ENCODE measurements at regions not wholly inside any gene's neighbourhood (a gene's known extent, or its start where the extent isn't known, plus 50 kb on each side); places are given as distances from the start of the nearest gene placed in this dataset.
A peak's percentile ranks its signal among the peaks of the same experiment; 100 is the strongest.

DNA sequence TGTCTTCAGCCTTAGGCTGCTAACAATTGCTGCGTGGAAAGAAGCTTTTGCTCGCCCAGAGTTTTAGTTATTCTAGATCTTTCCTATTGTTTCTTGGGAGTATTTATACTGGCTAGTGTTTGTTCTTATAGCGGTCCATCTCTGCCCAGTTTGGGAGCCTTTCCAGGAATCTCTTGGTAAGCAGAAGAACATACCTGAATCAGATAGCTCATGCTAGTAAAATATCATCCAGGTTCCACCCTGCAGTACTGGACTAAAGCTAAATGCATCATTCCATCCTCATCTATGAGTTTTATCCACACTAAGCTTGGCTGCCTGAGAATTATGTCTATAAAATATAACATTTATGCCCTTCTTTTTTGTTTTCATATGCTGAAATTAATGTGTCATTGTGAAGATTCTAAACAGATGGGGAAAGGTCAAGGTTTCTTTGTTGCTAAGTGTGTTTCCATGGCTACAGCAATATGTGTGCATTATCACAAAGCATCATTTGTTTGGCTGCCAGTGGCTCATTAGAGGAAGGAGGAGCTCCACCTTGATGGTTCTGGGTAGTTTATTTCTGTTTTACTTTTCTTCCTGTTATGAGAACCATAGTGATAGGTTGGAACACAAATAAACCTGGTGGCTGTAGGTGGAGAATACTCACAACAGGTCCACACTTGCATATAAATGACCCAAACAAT lies 182.8 kb downstream of the PIK3C3 start:
- DNase-seq (ENCODE audit: low read depth in 4 of 4, low spot score in 2 of 4): no peak

DNA sequence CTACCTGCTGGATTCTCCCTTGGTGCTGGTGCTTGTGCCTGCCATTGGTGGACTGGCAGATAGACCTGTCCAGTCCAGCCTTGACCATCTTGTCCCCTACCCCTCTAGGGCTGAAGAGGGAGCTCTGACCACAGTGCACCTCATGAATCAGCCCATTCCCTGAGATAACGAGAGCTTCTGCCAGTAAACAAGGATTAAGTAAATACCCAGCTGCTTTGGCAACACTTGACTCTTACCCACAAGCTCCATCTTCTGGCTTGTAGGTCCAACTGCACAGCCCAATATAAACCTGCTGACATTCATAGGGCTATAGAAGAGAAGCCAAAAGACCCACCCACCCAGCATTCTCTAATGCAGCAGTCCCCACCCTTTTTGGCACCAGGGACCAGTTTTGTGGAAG lies 186.4 kb downstream of the PIK3C3 start:
- no peak for DNase-seq (ENCODE audit: low read depth in 4 of 4, low spot score in 2 of 4)

DNA sequence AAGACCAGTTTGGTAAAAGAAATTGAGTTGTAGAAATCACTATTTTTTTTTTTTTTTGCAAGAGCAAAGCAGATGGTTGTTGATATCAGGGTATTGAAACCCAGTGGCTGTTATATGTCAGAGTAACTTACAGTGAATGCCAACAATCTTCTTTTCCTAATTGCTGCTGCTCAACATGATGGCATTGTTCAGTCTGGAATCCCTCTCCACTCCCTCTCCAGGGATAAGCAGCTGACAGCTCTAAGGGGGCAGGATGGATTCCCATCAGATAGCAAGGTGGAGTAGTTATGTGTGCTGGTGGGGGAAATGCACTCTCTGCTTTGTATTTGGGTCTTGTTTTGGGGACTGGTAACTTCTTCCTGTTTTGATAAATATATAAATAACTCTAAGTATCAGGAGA lies 200.0 kb downstream of the PIK3C3 start:
- no peak for DNase-seq (ENCODE audit: low read depth in 4 of 4, low spot score in 2 of 4)

DNA sequence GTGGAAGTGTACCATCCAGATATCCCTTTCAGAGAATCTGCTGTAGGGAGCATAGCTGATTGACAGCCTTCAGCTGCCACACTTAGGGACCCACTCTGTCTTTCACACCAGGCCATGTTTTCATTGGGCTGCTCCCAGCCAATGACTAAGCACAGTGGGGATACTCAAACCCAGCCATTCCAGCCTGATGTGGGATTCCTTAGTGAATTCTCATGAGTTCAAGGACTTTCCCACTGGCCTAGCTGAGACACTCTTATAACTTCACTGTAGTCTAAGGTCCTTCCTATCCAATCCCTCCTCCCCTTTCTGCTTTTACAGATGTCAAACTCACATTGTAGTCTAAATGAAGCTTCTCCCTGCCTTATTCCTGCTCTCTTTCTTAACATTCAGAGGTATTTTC lies 201.2 kb downstream of the PIK3C3 start:
- no peak for DNase-seq (ENCODE audit: low read depth in 4 of 4, low spot score in 2 of 4)

DNA sequence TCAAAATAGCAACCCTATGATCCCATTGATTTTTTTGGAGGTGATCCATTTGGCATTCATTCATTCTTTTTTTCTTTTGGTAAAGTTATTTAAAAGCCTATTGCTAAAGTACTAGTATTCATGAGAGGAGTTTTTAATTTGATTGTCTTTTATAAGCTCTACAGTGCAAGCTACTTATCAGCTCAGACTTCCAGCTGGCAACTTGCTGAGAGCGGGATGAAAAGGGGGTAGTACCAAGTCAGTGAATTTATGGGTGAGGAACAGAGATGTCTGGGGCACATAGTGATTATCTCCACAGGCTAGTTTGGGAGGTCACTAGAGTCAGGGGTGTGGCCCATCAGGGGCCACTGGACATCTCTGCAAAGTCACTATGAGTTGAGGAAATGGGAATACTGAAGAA lies 202.4 kb downstream of the PIK3C3 start:
- no peak for DNase-seq (ENCODE audit: low read depth in 4 of 4, low spot score in 2 of 4)

DNA sequence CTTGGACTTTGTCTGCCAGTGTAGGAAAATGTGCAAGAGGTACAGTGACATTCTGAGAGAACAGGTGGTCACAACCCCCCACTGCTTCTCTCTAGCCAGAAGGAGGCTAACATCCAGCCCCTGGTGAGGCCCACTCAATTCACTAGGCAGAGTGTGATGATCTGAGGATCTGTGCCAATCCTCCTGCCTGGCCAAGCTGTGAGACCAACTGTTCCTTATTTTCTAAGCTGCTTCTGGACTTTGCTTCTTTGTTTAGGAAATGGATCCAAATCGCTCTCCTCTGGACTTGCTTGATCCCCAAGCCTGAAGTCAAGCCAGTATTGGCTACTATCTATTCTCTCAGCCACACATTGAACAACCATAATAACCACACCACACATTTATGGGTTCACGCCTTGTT lies 202.8 kb downstream of the PIK3C3 start:
- no peak for DNase-seq (ENCODE audit: low read depth in 4 of 4, low spot score in 2 of 4)

DNA sequence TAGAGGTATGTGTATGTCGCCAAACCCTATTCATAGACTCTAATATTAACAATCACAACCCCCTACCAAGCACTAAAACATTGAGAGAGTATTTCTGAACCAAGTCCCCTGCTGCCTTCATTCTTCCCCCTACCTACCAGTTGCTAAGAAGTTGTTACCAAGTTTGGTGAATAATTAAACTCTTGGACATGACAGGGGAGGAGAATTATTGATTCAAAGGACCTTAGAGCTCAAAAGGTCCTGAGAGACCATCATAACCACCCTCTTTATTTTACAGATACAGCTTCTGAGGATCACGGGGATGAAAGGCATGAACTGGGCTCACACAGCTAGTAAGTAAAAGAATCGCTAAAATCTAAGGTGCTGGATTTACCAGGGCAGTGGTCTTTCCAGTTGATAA lies 204.1 kb downstream of the PIK3C3 start:
- no peak for DNase-seq (ENCODE audit: low read depth in 4 of 4, low spot score in 2 of 4)

DNA sequence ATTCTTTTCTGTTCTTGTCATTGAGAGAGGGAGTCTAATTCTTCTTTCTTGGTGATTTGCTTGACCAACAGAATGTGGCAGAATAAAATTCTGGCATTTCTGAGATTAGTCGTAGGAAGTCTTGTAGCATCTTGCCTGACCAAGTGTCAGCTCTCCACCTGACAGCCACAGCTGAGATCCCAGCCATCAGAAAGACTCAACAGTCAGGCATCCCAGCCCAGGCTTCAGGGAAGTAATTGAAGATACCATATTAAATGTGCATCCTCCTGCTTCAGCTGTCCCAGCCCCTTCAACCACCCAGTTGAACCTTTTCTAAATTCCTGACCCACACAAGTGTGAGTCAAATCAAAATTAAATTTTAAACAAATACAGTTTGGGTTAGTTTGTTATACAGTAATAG lies 208.3 kb downstream of the PIK3C3 start:
- no peak for DNase-seq (ENCODE audit: low read depth in 4 of 4, low spot score in 2 of 4)

DNA sequence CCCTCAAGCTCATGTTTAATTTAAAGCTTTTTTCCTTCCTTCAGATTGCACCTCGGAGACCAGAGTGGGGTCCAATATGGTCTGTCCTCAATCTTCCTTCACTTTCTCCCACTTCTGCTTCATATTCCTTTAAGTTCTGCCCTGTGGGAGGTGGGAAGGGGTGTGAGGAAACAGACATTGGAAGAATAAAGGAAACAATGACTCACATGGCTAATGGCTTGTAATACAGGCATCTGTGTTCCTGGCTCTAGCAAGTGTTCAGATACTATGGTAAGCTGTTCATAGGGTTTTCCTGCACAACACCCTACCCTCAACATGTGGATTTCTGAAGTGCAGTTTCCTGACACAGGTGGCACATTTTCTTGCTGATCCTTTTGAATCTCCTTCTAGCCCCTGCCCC lies 209.5 kb downstream of the PIK3C3 start:
- DNase-seq (ENCODE audit: low read depth in 4 of 4, low spot score in 2 of 4): no peak

DNA sequence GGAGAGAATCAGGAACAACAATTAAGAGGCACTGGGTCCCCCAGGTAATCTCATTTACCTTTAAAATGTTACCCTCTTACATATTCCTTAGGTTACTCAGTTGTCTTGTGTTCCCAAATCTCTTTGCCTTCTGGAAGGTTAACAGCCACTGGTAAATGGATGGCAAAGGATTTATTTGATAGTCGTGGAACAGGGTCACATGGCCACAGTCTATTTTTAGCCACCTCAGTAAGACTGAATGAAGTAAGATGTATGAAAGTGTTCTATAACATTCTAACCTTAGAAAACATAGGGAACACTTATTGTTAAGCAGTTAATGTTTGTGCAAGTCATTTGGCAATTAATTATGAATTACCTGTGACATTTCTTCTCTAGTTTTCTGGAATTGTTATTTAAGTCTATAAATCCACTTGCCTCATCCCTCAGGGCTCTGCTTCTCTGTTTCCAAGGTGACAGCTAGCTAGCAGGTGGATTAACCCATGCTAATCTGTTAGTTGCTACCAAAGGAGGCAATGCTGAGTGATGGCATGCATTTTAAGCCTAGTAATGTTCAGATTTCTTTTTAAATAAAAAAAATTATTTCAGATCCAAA lies 211.0 kb downstream of the PIK3C3 start:
- no peak for DNase-seq (ENCODE audit: low read depth in 4 of 4, low spot score in 2 of 4)

DNA sequence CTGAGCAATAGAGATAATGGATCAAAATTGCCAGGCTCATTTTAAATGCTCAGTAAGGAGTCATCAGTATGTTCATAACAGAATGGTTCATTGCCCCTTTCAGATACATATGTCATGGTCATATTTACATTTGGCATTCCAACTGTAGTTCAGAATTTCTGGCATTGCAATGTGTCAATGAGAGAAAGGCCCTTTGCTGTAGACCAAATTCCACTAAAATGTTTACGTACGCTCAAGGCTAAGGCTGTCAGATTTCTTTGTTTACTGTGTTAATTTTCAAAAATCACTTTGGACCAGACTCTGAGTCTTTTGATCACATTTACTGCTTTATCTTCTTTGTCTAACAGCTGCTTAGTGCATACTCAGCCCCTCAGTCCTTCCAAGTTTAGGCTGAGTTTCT lies 213.5 kb downstream of the PIK3C3 start:
- no peak for DNase-seq (ENCODE audit: low read depth in 4 of 4, low spot score in 2 of 4)

DNA sequence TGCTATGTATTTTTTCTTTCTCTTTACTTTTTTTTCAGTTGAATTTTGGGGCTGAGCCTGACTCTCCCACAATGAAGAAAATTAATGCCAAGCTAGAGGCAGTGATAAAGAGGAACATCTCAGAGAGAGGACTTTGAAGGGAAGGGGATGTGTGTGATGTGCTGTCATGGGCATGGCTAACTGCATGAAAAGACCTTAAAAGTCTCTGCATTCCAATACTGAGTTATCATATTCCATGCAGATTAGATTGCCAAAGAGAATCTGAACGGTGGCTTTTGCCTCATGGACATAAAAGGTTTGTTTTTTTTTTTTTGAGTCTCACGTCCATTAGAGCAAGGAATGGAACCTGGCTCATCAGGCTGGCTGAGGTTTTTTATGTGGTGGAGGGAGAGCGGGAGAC lies 213.9 kb downstream of the PIK3C3 start:
- DNase-seq (ENCODE audit: low read depth in 4 of 4, low spot score in 2 of 4): no peak

DNA sequence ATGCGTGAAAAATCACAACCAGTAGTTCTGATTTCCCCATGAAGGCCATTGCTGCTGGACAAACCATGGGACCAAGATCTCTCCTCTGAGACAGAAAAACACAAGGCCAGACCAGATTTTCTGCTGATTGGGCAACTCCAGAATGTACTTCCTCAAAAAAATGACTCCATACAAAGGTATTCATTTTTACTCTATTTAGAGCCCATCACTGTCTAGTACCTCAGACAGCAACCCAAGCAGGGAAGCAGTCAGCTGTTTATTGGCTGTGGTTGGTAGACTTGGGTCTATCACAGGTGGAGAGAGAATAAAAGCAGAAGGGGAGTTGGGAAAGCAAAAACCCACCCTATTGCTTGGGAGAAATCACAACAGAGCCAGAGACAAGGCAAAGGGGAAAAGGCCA lies 219.9 kb downstream of the PIK3C3 start:
- DNase-seq (ENCODE audit: low read depth in 4 of 4, low spot score in 2 of 4): peak in 3 of 4 donors; percentile 7 to 38 (median 23)

DNA sequence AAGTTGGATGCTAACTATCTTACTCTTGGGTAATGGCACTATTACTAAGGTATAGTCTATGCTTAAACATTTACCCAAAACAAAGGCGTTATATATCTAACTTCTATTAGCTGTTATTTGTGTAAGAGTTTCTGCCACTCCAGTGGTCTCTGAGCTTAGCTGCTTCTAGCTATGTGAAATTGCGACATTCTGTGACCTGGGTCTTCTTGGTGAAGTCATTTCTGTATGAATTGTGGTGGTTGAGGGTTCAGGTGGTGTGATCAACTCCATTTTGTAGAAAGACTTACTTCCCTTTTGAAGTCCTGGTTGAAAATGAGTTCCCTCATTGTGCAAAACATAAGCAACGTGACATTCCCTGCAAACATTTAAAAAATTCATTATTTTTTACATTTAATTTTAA lies 221.6 kb downstream of the PIK3C3 start:
- DNase-seq (ENCODE audit: low read depth in 4 of 4, low spot score in 2 of 4): no peak

DNA sequence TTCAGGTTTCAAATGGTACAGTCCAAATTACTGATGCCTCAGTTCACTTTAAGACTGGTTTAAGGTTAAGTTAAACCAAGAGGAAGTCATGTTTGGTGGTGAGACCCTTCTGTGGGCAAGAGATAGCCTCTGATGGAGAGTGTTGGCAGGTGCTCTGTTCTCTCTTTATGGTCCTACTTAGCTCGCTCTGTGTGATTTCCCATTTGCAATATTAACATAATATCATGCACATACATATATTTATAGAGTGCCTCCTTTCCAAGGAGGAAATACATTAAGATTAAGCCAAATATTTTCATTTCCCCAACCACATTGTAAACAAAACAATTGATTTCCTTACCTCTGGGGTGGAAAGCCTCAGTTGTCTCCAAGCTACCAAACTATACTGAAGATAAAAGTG lies 222.4 kb downstream of the PIK3C3 start:
- no peak for DNase-seq (ENCODE audit: low read depth in 4 of 4, low spot score in 2 of 4)

DNA sequence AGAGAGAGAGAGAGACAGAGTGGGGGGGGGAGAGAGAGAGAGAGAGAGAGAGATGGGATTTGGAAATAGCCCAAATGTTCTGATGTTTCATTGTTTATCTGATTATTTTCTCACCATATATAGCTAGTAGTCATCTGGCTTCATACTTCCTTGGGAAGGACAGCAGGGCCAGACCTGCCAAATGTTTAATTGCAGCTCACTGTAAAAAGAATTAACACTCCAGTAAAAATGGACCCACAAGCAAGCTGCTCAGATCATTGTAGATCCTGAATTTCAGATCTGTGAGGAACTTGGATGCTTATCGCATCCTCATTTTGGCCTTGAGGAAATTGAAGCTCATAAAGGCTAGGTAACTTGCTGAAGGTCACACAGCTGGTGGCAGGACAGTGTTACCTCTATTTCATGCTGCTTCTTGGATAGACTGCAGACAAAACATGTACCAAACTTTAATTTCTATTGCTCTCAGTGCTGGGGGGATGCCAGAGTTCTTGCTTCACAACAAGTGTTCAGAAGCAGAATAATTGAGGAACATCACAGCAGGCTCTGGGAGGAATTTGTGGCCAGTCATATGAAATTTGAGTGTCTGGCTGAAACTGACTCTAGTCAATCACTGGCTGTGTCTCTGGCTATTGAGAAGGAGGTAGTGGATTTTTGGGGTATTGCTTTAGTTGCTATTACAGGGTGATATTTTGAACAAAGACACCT lies 223.5 kb downstream of the PIK3C3 start:
- no peak for DNase-seq (ENCODE audit: low read depth in 4 of 4, low spot score in 2 of 4)

DNA sequence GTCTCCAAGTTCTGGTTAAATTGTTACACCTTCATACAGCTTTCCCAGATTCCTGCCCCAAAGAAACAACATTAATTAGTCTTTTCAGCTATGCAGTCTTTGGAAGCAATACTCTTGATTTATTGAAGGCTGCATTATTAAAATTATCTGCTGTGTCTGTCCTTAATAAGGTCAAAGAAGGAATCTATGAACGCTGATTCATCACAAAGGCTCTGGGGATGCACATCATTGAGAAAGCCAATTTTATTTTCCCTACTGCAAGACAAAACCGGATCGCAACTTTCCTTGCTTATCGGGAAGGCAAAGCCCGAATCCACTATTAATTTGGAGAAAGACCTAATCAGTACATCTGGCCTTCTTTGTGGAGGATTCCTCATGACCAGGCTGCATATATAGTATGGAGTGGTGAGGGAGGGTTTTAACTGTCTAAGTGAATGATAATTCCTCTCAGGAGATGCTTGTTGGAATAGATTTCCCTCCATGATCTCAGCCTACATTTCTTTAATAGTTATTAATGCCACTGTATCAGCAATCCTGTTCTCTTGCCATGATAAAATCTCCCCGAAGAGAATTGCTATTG lies 224.6 kb downstream of the PIK3C3 start:
- DNase-seq (ENCODE audit: low read depth in 4 of 4, low spot score in 2 of 4): no peak

DNA sequence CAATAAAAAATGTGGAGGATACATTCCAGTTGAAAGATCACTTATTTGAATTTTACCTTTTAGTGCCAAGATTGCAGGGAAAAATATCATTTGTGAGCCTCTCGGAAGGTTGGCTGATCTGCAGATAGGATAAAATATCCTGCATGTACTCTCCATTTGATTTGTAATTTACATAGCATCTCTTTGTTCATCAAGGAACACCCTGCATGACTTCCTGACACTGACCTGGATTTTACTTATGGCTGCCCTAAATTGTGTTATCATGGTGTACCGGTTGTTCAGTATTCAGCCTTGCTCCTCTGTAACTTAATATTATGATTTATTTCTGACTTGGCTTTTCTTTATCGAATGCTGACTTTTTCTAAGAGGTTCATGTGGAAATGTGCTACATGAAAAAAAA lies 226.4 kb downstream of the PIK3C3 start:
- DNase-seq (ENCODE audit: low read depth in 4 of 4, low spot score in 2 of 4): no peak

DNA sequence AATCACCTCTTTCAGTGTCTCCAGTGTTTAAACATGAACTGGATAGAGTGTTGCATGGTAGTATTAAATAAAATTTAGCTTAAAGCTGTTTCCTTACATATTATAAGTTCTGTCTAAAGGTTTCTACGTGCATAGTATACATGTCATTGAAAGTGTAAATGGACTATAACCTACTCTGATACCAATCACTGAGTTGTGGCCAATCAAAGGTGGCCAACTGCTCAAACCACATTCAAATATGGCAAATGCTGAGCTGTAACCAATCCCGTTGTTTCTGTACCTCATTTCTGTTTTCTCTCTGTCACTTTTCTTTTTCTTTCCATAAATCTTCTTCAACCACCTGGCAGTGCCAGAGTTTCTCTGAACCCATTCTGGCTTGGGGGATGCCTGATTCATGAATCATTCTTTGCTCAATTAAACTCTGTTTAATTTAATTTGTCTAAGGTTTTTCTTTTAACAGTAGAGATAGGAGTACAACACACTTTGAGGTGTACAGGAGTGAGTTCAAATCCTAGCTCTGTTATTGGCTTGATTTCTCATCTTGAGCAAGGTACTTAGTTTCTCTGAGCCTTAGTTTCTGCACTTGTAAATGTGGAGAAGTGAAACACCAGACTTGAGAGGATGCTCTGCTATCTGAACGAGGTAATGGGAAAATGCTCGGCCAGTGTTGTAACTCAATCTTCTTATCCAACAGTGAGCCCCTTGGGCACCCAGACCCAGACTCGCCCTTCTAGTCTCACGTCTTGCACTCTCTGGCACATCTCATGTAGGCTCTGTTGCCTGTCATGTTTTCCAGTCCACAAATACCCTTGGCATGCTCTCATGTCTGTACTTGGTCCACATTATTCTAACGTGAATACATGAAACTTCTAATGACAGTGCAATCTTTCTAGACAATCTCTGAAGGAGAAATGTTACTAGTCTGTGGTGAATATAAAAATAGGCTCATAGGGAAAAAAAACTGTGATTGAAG lies 228.0 kb downstream of the PIK3C3 start:
- DNase-seq (ENCODE audit: low read depth in 4 of 4, low spot score in 2 of 4): no peak

DNA sequence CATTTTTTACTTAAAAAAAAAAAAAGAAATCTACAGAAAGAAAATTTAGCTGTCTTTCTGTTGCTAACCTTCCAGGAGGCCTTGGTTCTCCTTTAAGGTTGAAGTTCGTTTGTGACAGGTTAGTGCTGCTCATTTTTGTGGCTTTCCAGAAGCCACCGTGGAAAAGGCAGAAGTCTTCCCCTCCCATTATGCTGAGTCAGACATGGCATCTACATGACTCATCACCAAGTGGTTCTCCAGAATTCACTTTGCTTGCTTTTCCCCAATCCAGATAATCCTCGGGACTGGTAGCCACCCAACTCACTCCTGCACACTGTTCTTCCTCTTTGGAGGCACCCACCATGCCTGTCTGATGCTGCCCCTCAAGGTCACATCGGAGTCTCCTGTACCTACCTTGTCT lies 228.7 kb downstream of the PIK3C3 start:
- no peak for DNase-seq (ENCODE audit: low read depth in 4 of 4, low spot score in 2 of 4)
